Chondrocyte (in vitro differentiated cells): ENCODE measurements at regions not wholly inside any gene's neighbourhood (a gene's known extent, or its start where the extent isn't known, plus 50 kb on each side); places are given as distances from the start of the nearest gene placed in this dataset.

Source experiments
- DNase-seq: peaks from one replicate; pipeline ENCODE4 v3.0.0; 2021; ENCODE audit warnings: mixed read lengths, low spot score
- H3K27ac Mint-ChIP-seq: one replicate; pipeline ENCODE4 v1.8.0; 2021; ENCODE audit warnings: mild to moderate bottlenecking, moderate library complexity, mixed read lengths; ENCODE audit not compliant: unreplicated experiment
- H3K27me3 Mint-ChIP-seq: 2 replicates; pipeline ENCODE4 v1.8.0; 2021; ENCODE audit warnings: low read depth, mixed read lengths
- H3K36me3 Mint-ChIP-seq: 2 replicates; pipeline ENCODE4 v1.8.0; 2021; ENCODE audit warnings: low read depth, mixed read lengths
- H3K4me1 Mint-ChIP-seq: 2 replicates; pipeline ENCODE4 v1.8.0; 2021; ENCODE audit warnings: low read depth, mild to moderate bottlenecking, mixed read lengths
- H3K4me3 Mint-ChIP-seq: one replicate; pipeline ENCODE4 v1.8.0; 2021; ENCODE audit warnings: mild to moderate bottlenecking, moderate library complexity, mixed read lengths; ENCODE audit not compliant: unreplicated experiment
- H3K9me3 Mint-ChIP-seq: 2 replicates; pipeline ENCODE4 v1.8.0; 2021; ENCODE audit warnings: low read depth, mixed read lengths
- TF ChIP-seq, protein P1 (sequence below): fragments of 200-600 bp; sonication (generic); IDR thresholded peaks from 2 replicates; pipeline ENCODE4 v1.5.0; 2021; ENCODE audit warnings: antibody characterized with exemption, mild to moderate bottlenecking, moderate library complexity

DNA sequence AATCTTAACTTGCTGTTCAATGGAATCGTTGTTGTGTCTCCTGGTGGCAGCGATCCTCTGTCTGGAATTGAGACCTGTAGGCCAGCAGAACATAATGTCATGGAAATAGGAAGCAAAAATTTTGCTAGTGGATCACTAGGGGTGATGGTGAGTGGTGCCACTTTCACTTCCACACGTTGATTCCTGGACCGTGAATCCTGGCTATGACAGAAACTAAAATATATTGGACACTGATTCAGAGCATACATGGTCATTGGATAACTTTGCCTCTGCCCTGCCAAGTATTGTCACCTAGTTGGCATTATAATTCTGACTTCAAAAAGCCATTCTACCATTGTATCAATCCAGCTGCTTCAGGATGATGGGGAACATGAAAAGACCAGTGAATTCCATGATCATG is 353.2 kb downstream of the IRX1 start:
- TF ChIP-seq, protein P1, sequence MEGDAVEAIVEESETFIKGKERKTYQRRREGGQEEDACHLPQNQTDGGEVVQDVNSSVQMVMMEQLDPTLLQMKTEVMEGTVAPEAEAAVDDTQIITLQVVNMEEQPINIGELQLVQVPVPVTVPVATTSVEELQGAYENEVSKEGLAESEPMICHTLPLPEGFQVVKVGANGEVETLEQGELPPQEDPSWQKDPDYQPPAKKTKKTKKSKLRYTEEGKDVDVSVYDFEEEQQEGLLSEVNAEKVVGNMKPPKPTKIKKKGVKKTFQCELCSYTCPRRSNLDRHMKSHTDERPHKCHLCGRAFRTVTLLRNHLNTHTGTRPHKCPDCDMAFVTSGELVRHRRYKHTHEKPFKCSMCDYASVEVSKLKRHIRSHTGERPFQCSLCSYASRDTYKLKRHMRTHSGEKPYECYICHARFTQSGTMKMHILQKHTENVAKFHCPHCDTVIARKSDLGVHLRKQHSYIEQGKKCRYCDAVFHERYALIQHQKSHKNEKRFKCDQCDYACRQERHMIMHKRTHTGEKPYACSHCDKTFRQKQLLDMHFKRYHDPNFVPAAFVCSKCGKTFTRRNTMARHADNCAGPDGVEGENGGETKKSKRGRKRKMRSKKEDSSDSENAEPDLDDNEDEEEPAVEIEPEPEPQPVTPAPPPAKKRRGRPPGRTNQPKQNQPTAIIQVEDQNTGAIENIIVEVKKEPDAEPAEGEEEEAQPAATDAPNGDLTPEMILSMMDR = no peak
- Mint-ChIP-seq H3K27ac (no peak overlapping the region), H3K9me3 (peaks cover 39% of the 10 kb centered on the region), H3K36me3 (no peaks in the 10 kb centered on the region), H3K4me1 (no peaks in the 10 kb centered on the region), H3K27me3 (no peaks in the 10 kb centered on the region), H3K4me3 (no peak overlapping the region)
- no peak for DNase-seq

DNA sequence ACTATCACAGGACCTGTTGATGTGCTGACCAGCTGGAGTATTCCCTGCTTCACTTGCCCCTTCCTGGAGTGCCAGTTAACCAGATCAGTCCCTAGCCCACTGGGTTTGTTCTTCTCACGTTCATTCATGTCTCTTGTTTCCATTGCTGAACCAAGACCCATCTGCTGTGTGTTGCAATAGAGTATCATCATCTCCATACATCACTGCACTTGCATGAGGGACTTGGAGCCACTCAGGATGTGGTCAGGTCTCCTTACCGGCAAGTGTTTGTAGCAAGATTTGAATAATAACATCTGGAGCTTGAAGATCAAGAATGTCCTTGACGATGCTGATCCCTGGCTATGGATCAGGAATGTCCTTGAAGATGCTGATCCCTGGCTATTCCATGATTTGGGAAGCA is 358.6 kb downstream of the IRX1 start:
- H3K4me3 Mint-ChIP-seq = no peak overlapping the region
- no peaks in the 10 kb centered on the region for H3K36me3 Mint-ChIP-seq
- no peak overlapping the region for H3K27ac Mint-ChIP-seq
- peaks cover 49% of the 10 kb centered on the region for H3K9me3 Mint-ChIP-seq
- no peak for DNase-seq
- H3K4me1 Mint-ChIP-seq = no peaks in the 10 kb centered on the region
- no peaks in the 10 kb centered on the region for H3K27me3 Mint-ChIP-seq
- TF ChIP-seq, protein P1 = no peak

DNA sequence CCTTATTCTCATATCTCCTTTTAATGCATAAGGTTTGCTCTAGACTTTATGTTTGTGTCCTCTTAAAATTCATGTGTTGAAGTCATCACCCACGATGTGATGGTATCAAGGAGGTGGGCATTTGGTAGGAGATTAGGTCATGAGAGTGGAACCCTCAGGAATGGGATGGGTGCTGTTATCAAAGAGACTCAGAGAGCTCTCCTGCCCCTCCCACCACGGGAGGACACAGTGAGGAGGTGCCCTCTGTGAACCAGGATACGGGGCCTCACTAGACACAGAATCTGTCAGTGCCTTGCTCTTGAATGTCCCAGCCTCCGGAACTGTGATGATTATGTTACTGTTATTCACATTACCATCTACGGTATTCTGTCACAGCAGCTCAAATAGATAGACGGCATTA is 359.0 kb downstream of the IRX1 start:
- Mint-ChIP-seq H3K36me3 (no peaks in the 10 kb centered on the region), H3K4me3 (no peak overlapping the region), H3K27me3 (no peaks in the 10 kb centered on the region), H3K27ac (no peak overlapping the region), H3K4me1 (no peaks in the 10 kb centered on the region), H3K9me3 (peaks cover 51% of the 10 kb centered on the region)
- no peak for DNase-seq
- TF ChIP-seq, protein P1 = no peak

DNA sequence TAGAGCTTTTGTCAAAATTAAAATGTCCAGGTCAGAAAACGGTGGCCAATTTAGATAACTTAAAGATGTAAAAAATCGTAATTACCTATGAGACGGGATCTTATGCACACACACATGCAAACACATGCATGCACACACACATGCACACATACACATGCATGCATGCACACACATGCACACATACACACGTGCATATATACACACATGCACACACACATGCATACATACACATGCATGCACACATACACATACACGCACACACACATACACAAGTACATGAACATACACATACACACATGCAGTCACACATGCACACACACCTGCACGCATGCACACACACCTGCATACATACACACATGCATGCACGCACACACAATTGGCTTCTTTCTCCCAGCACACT is 362.0 kb downstream of the IRX1 start:
- no peaks in the 10 kb centered on the region for H3K4me1 Mint-ChIP-seq
- H3K36me3 Mint-ChIP-seq = no peaks in the 10 kb centered on the region
- peaks cover 51% of the 10 kb centered on the region for H3K9me3 Mint-ChIP-seq
- TF ChIP-seq, protein P1 = no peak
- H3K4me3 Mint-ChIP-seq = no peak overlapping the region
- H3K27ac Mint-ChIP-seq = no peak overlapping the region
- no peak for DNase-seq
- H3K27me3 Mint-ChIP-seq = no peaks in the 10 kb centered on the region

- TF ChIP-seq, protein P1 = no peak
- no peak for DNase-seq
- Mint-ChIP-seq H3K4me1 (no peaks in the 10 kb centered on the region), H3K9me3 (peaks cover 47% of the 10 kb centered on the region), H3K4me3 (no peak overlapping the region), H3K36me3 (no peaks in the 10 kb centered on the region), H3K27me3 (no peaks in the 10 kb centered on the region), H3K27ac (no peak overlapping the region)
Observed at GRCh38 chr5:3958389-3958788, 362.8 kb downstream of the IRX1 start.
